GM18526 (cell line): ENCODE measurements at regions not wholly inside any gene's neighbourhood (a gene's known extent, or its start where the extent isn't known, plus 50 kb on each side); places are given as distances from the start of the nearest gene placed in this dataset.

Experiments
- POLR2A ChIP-seq: IDR thresholded peaks from 3 replicates; pipeline ENCODE4 v1.6.1; 2011; ENCODE audit not compliant: insufficient read length; ENCODE audit errors: extremely low read depth

- no peak for TF ChIP-seq POLR2A
Observed at GRCh38 chr10:88119160-88119559, 255.7 kb downstream of the PTEN start.

DNA sequence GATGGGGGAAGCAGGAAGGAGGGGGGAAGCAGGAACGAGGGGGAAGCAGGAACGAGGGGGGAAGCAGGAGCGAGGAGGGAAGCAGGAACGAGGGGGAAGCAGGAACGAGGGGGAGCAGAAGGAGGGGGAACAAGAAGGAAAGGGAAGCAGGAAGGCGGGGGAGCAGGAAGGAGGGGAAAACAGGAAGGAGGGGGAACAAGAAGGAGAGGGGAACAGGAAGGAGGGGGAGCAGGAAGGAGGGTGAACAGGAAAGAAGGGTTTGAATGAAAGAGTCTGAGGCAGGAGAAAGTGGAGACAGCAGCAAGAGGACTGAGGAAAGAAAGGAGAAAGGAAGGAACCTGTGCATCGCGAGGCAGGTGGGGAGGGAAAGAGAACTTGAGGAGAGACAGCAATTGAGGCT, 256.6 kb downstream of the PTEN start:
- no peak for TF ChIP-seq POLR2A

DNA sequence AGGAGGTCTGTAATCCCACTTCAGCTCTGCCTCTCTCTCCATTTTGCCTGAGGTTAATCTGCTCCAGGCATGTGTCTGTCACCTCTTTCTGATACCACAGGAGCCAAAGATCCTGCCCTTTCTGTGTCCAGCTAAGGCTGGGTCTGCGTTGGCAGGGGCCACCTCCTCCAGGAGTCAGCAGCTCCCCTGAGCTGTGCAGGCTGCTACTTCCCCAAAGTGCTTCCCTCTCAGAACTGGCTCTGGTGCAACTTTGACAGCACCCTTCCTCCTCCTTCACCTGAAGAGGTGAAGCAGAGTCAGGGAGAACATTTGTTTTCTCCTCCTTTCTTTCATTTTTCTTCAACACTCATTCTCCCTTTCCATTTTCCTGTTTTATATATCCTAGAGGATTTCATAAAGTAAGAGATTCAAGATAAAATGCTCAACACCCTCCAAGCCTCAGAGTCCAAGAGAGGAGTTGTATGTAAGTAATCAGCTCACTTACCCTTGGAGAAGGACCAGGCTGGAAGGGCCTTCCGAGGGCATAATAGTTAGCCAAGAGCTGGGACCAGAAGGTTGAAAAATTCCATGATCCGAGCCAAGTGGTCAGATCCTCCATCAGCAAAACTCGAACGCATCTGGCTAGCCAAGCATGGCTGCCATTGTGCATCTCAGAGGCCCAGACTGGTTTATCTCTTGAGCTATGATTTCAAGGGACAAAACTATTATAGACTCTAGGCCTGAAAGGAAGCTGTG, 257.3 kb downstream of the PTEN start:
- no peak for TF ChIP-seq POLR2A

DNA sequence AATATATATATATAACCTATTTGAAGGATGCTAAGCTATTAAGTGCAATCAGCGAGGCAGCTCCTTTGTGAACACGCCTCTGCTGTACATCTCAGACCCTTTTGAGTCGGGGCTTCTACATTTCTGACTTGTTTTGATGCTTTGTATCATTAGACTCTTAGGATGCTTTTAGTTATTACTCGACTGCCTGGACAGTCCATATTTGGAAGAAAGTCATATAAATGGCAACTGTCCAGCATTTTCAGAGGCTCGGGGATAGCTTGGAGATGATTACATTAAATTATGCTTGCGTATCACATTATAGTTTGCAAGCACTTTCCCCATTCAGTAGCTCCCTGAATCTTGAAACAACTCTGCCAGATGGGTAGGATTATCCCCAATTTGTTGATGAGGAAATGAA, 257.9 kb downstream of the PTEN start:
- TF ChIP-seq POLR2A, result no peak

DNA sequence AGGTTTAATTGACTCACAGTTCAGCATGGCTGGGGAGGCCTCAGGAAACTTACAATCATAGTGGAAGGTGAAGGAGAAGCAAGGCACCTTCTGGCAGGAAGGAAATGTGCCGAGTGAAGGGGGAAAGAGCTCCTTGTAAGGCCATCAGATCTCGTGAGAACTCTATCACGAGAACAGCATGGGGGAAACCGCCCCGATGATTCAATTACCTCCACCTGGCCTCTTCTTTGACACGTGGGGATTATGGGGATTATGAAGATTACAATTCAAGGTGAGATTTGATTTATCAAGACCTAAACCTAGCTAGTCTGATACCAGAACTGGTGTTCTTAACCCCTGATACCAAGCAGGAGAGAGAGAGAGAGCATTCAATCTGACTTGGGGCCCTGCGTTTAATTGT, 258.7 kb downstream of the PTEN start:
- no peak for TF ChIP-seq POLR2A

GRCh38 chr10:88122576-88122975, 259.2 kb downstream of the PTEN start:
- no peak for TF ChIP-seq POLR2A

DNA sequence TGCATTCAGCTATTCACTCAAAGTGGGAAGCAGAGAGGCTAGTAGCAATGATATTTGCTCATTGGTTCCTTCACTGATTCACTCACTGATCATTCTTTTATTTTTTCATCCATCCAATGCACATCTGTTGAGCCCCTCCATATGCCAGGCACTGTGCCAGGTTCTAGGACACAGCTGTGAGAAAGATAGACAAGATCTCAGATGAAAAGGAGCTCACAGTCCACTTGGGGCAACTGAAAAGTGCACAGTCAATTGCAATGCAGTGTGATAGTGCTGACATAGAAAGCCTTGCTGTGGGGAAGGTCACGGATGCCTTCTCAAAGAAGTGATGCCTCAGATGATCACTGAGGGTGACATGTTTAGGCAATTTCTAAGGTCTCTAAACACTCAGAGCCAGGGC, 262.3 kb downstream of the PTEN start:
- no peak for TF ChIP-seq POLR2A

DNA sequence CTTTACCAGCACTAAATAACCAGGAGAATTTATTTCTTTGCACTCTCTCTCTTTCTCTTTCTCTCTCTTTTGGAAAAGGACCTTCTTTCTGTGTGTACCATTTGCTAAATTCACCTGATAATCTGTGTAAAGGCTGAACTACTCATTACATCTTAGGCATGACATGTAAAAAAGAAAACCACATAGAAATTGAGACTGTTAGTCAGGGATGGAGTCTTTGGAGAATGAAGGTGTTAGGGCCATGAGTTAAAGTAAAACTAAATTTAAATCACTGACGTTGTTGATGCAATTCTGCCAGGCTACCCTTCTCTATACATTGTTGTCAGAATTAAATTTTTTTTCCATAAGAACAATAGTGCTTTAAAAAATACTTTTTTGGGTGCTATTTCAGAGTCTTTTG, 263.3 kb downstream of the PTEN start:
- no peak for TF ChIP-seq POLR2A

- TF ChIP-seq POLR2A, result no peak
Observed at GRCh38 chr10:88127269-88127668, 263.8 kb downstream of the PTEN start.

DNA sequence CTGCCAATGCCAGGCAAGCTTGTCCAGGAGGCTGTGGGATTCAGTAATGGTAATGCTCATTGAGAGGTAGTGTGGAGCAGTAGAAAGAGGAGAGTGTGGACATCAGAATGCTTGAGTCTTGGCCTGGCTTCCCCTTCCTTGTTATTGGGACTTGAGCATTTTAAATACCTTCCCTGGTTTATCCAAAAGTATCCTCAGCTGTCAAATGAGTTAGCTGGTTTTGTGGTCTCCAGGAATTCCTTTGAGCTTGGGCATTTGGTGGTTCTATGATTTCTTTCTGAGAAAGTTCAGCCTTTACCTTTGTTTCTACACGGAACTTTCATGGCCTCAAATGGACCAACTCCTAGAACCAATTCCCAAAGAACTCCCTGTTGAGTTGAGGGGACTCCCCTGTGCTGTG, 264.3 kb downstream of the PTEN start:
- TF ChIP-seq POLR2A, result no peak

DNA sequence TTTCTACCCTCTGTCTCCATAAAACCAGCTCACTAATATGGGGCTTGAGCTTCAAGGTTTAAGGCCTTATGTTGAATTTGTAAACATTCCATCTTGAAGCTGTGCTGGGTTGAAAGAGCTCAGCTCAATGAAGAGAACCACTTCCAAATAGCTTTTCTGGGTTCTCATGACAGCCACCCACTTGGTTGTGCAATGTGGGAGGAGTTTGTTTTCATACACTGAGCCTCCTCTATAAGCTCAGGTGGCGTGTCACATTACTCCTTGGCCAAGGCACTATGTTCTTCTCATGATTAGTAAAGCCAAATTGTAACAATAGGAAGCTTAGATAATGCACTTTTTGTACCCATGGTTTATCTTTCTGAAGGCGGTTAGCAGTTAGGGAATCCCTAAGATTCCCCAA, 265.6 kb downstream of the PTEN start:
- no peak for TF ChIP-seq POLR2A

DNA sequence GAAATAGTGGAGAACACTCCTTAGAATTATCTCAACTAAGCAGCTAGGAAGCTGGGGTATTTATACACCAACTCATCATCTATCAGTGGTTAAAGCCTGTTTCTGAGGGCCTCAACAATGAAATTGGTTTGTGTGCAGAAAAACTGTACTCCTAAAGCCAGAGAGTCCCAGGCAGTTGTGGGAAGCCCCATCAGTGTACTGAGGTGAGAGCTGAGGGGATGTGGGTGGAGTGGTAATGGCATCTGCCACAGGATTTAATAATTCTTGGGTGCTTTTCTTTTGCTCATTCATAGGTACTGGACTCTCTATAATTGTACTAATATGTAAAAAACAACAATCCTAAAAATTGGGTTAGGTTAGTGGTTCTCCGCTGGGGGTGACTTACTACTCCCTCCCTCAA, 267.5 kb downstream of the PTEN start:
- TF ChIP-seq POLR2A, result no peak

GRCh38 chr10:88131511-88132139, 268.2 kb downstream of the PTEN start:
- TF ChIP-seq POLR2A, result no peak

DNA sequence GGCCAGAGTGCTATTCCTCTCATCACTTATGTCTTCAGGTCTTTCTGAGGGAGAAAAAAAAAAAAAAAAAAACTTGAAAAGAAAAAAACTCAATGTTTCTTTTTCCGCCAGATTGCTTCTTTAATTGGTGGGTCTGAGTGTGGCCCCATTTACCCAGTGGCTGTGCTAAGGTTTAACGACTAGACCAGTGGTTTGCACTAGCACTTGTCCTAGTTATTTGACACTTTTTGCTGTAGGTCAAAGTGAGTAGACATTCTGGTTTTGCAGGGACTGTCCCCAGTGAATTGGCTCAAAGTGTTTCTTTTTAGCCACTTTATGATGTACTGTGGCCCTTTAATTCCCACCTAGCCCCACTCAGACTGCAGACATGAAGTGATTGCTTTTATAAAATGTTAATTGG, 273.3 kb downstream of the PTEN start:
- no peak for TF ChIP-seq POLR2A

DNA sequence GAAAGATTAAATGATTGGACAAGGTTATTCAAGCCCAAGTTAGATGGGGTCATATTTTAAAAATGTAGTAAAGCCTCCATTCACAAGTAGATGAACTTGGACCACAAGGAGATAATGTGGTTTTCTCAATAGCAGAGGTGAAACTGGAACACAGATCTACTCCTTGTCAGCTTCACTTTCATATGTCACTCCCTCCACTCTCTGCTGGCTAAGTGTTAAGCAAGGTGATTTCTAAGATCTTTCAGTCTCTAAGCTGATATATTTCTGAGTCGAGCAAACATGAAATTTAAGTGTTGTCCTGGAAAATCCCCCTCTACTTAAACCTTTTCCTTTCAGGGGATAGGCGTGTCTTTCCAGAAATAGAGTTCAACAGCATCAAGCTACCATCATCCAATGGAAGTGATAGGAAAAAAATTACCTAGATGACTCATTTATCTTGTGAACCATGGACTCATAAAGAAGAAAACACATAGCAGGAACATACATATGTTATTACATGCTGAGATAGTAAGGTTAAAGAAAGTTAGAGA, 275.0 kb downstream of the PTEN start:
- no peak for TF ChIP-seq POLR2A

- TF ChIP-seq POLR2A, result no peak
Observed at GRCh38 chr10:88147000-88147798, 283.8 kb downstream of the PTEN start.
